WTC11 (cell line): ENCODE measurements at regions not wholly inside any gene's neighbourhood (a gene's known extent, or its start where the extent isn't known, plus 50 kb on each side); places are given as distances from the start of the nearest gene placed in this dataset.

ENCODE experiments used
- ATAC-seq: fragments of 200-7000 bp; cut with Tn5 transposase; 2 replicates; pipeline ENCODE4 v1.10.0; 2021; ENCODE audit warnings: mild to moderate bottlenecking, moderate library complexity
- CTCF ChIA-PET: fragments of 300-600 bp; sonication (Branson Sonifier 250); formaldehyde crosslinking; loops from one replicate; lab custom pipeline; 2021; ENCODE audit warnings: antibody characterized with exemption; lab: Charles Lee
- POLR2A ChIA-PET: fragments of 350-600 bp; sonication (Branson Sonifier 250); formaldehyde crosslinking; loops from one replicate; lab custom pipeline; 2021; ENCODE audit warnings: antibody characterized with exemption; lab: Charles Lee
- DNase-seq: peaks from one replicate; pipeline ENCODE4 v3.0.0; 2021; ENCODE audit warnings: low spot score
- H3K27ac Mint-ChIP-seq: 2 replicates; pipeline ENCODE4 v1.8.0; 2021; ENCODE audit warnings: mixed read lengths
- H3K27me3 Mint-ChIP-seq: 2 replicates; pipeline ENCODE4 v1.8.0; 2021; ENCODE audit warnings: low read depth, mild to moderate bottlenecking, moderate library complexity, mixed read lengths
- H3K36me3 Mint-ChIP-seq: 2 replicates; pipeline ENCODE4 v1.8.0; 2021; ENCODE audit warnings: mixed read lengths
- H3K4me1 Mint-ChIP-seq: 2 replicates; pipeline ENCODE4 v1.8.0; 2022; ENCODE audit warnings: mixed read lengths
- H3K4me3 Mint-ChIP-seq: 2 replicates; pipeline ENCODE4 v1.8.0; 2021; ENCODE audit warnings: mild to moderate bottlenecking, moderate library complexity, mixed read lengths
- H3K9me3 Mint-ChIP-seq: 2 replicates; pipeline ENCODE4 v1.8.0; 2021; ENCODE audit warnings: mixed read lengths
- CREB1 ChIP-seq: sonication (generic); formaldehyde crosslinking; IDR thresholded peaks from 2 replicates; pipeline ENCODE4 v1.8.0; 2023; ENCODE audit warnings: mild to moderate bottlenecking, missing genetic modification reagents
- JAZF1 ChIP-seq: fragments of 250-450 bp; sonication (Bioruptor Pico); IDR thresholded peaks from 2 replicates; pipeline ENCODE4 v1.9.0; 2021; ENCODE audit warnings: moderate library complexity, mild to moderate bottlenecking, inconsistent platforms
- MXD4 ChIP-seq: fragments of 250-450 bp; sonication (Bioruptor Pico); IDR thresholded peaks from 2 replicates; pipeline ENCODE4 v1.8.0; 2021; ENCODE audit warnings: mild to moderate bottlenecking, moderate library complexity, borderline replicate concordance
- MYBL2 ChIP-seq: sonication (generic); formaldehyde crosslinking; IDR thresholded peaks from 2 replicates; pipeline ENCODE4 v1.8.1; 2023; ENCODE audit warnings: mild to moderate bottlenecking, moderate library complexity, missing genetic modification reagents
- NFATC4 ChIP-seq: fragments of 250-450 bp; sonication (Bioruptor Pico); IDR thresholded peaks from 2 replicates; pipeline ENCODE4 v1.9.0; 2021; ENCODE audit warnings: mild to moderate bottlenecking
- NR2C2 ChIP-seq: sonication (generic); formaldehyde crosslinking; IDR thresholded peaks from 2 replicates; pipeline ENCODE4 v1.8.0; 2022; ENCODE audit warnings: mild to moderate bottlenecking, missing genetic modification reagents
- NR3C1 ChIP-seq: sonication (generic); formaldehyde crosslinking; conservative IDR thresholded peaks from 2 replicates; pipeline ENCODE4 v1.8.1; 2023; ENCODE audit warnings: low read depth, mild to moderate bottlenecking, missing genetic modification reagents
- PRRX2 ChIP-seq: fragments of 250-450 bp; sonication (Bioruptor Pico); IDR thresholded peaks from 2 replicates; pipeline ENCODE4 v1.8.0; 2021; ENCODE audit warnings: mild to moderate bottlenecking
- TCF7 ChIP-seq: sonication (generic); formaldehyde crosslinking; IDR thresholded peaks from 2 replicates; pipeline ENCODE4 v1.8.0; 2022; ENCODE audit warnings: mild to moderate bottlenecking, low read depth, missing genetic modification reagents, moderate library complexity
- TEAD1 ChIP-seq: sonication (generic); formaldehyde crosslinking; IDR thresholded peaks from 2 replicates; pipeline ENCODE4 v1.8.0; 2022; ENCODE audit warnings: mild to moderate bottlenecking, missing genetic modification reagents
- TEAD4 ChIP-seq: sonication (generic); formaldehyde crosslinking; IDR thresholded peaks from 2 replicates; pipeline ENCODE4 v1.8.0; 2022; ENCODE audit warnings: mild to moderate bottlenecking, missing genetic modification reagents
- TP53 ChIP-seq: sonication (generic); formaldehyde crosslinking; IDR thresholded peaks from 2 replicates; pipeline ENCODE4 v1.8.1; 2023; ENCODE audit warnings: mild to moderate bottlenecking, missing genetic modification reagents
- ZBTB21 ChIP-seq: sonication (generic); formaldehyde crosslinking; IDR thresholded peaks from 2 replicates; pipeline ENCODE4 v1.8.1; 2023; ENCODE audit warnings: mild to moderate bottlenecking, missing genetic modification reagents, borderline replicate concordance
- TF ChIP-seq, protein P1 (sequence below): sonication (generic); formaldehyde crosslinking; IDR thresholded peaks from 2 replicates; pipeline ENCODE4 v1.8.1; 2023; ENCODE audit warnings: mild to moderate bottlenecking, missing genetic modification reagents
- TF ChIP-seq, protein P2 (sequence below): fragments of 250-450 bp; sonication (Bioruptor Pico); IDR thresholded peaks from 2 replicates; pipeline ENCODE4 v1.9.0; 2021; ENCODE audit warnings: mild to moderate bottlenecking
- TF ChIP-seq, protein P3 (sequence below): sonication (generic); formaldehyde crosslinking; IDR thresholded peaks from 2 replicates; pipeline ENCODE4 v1.8.1; 2022; ENCODE audit warnings: mild to moderate bottlenecking, missing genetic modification reagents, moderate library complexity, borderline replicate concordance
- TF ChIP-seq, protein P4 (sequence below): sonication (generic); formaldehyde crosslinking; conservative IDR thresholded peaks from 2 replicates; pipeline ENCODE4 v1.8.1; 2023; ENCODE audit warnings: mild to moderate bottlenecking, low read depth, missing genetic modification reagents, moderate library complexity
- TF ChIP-seq, protein P5 (sequence below): fragments of 200-600 bp; IDR thresholded peaks from 2 replicates; pipeline ENCODE4 v1.8.0; 2022; ENCODE audit warnings: antibody characterized with exemption
- TF ChIP-seq, protein P6 (sequence below): sonication (generic); formaldehyde crosslinking; IDR thresholded peaks from 2 replicates; pipeline ENCODE4 v1.8.0; 2022; ENCODE audit warnings: mild to moderate bottlenecking, missing genetic modification reagents
- TF ChIP-seq, protein P7 (sequence below): fragments of 250-450 bp; sonication (Bioruptor Pico); IDR thresholded peaks from 2 replicates; pipeline ENCODE4 v2.1.2; 2022; ENCODE audit warnings: mild to moderate bottlenecking, moderate library complexity
- TF ChIP-seq, protein P8 (sequence below): fragments of 250-450 bp; sonication (Bioruptor Pico); IDR thresholded peaks from 2 replicates; pipeline ENCODE4 v1.9.0; 2021; ENCODE audit warnings: mild to moderate bottlenecking

DNA sequence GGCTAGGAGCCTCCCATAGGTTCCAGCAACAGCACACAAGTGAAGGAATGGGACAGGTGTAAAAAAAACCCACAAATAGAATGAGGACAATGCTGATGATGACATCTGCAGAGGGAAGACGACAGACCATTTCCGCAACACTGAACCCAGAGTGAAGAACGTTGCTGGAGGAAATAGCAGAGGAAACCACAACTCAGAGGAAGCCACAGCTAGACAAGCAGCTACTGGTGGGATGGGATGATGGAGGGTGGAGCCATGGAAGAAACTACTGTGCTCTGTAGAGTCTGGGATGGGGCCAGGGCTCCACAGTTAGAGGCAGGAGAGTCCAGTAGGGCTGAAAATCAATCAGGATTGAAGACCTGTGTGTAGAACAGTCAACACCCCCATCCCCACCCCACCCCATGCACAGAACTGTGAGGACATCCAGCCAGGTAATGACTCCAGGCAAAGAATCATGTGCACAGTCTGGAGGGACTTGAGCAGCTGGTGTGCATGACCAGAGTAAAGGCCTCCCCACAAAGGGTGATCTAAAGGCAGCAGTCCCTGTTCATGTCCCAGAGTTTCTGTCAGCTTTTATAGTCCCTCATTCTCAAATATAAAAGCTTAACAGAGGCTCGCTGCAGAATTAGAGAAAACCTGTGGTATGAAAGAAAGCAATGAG, 65.2 kb upstream of the SPIN1 start (continued):
- no peak for TF ChIP-seq NR2C2 (CRISPR knock-in tag)
- TF ChIP-seq TEAD4 (CRISPR knock-in tag): no peak
- TF ChIP-seq, protein P1, sequence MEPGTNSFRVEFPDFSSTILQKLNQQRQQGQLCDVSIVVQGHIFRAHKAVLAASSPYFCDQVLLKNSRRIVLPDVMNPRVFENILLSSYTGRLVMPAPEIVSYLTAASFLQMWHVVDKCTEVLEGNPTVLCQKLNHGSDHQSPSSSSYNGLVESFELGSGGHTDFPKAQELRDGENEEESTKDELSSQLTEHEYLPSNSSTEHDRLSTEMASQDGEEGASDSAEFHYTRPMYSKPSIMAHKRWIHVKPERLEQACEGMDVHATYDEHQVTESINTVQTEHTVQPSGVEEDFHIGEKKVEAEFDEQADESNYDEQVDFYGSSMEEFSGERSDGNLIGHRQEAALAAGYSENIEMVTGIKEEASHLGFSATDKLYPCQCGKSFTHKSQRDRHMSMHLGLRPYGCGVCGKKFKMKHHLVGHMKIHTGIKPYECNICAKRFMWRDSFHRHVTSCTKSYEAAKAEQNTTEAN (CRISPR knock-in tag): no peak
- TF ChIP-seq JAZF1 (CRISPR knock-in tag): no peak
- no peak for TF ChIP-seq MXD4
- TF ChIP-seq NFATC4 (CRISPR knock-in tag): no peak
- no peak for TF ChIP-seq TEAD1 (CRISPR knock-in tag)
- no peak for TF ChIP-seq ZBTB21 (CRISPR knock-in tag)

DNA sequence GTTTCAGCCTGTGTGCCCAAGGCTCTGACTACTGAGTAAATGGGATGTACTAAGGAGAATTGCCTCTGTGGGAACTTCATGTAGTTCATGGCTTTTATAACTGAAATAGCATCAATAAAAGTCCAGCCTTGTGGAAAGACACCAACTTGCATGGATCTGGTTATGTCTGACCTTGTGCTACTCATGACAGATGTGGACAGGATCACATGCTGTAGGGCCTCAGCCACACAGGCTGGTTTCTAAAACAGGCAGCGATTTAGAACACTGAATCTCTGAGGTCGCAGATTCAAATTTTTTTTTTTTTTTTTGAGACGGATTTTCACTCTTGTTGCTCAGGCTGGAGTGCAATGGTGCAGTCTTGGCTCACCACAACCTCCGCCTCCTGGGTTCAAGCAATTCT, 66.5 kb upstream of the SPIN1 start:
- CTCF ChIA-PET: no interaction called here
- POLR2A ChIA-PET: no interaction called here
- no peak for TF ChIP-seq MYBL2
- TF ChIP-seq, protein P2, sequence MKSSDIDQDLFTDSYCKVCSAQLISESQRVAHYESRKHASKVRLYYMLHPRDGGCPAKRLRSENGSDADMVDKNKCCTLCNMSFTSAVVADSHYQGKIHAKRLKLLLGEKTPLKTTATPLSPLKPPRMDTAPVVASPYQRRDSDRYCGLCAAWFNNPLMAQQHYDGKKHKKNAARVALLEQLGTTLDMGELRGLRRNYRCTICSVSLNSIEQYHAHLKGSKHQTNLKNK (CRISPR knock-in tag): no peak
- TF ChIP-seq, protein P3, sequence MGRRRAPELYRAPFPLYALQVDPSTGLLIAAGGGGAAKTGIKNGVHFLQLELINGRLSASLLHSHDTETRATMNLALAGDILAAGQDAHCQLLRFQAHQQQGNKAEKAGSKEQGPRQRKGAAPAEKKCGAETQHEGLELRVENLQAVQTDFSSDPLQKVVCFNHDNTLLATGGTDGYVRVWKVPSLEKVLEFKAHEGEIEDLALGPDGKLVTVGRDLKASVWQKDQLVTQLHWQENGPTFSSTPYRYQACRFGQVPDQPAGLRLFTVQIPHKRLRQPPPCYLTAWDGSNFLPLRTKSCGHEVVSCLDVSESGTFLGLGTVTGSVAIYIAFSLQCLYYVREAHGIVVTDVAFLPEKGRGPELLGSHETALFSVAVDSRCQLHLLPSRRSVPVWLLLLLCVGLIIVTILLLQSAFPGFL (CRISPR knock-in tag): no peak
- no peak for TF ChIP-seq TCF7 (CRISPR knock-in tag)
- TF ChIP-seq, protein P4, sequence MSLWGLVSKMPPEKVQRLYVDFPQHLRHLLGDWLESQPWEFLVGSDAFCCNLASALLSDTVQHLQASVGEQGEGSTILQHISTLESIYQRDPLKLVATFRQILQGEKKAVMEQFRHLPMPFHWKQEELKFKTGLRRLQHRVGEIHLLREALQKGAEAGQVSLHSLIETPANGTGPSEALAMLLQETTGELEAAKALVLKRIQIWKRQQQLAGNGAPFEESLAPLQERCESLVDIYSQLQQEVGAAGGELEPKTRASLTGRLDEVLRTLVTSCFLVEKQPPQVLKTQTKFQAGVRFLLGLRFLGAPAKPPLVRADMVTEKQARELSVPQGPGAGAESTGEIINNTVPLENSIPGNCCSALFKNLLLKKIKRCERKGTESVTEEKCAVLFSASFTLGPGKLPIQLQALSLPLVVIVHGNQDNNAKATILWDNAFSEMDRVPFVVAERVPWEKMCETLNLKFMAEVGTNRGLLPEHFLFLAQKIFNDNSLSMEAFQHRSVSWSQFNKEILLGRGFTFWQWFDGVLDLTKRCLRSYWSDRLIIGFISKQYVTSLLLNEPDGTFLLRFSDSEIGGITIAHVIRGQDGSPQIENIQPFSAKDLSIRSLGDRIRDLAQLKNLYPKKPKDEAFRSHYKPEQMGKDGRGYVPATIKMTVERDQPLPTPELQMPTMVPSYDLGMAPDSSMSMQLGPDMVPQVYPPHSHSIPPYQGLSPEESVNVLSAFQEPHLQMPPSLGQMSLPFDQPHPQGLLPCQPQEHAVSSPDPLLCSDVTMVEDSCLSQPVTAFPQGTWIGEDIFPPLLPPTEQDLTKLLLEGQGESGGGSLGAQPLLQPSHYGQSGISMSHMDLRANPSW (CRISPR knock-in tag): no peak
- TF ChIP-seq CREB1 (CRISPR knock-in tag): no peak
- TF ChIP-seq, protein P5, sequence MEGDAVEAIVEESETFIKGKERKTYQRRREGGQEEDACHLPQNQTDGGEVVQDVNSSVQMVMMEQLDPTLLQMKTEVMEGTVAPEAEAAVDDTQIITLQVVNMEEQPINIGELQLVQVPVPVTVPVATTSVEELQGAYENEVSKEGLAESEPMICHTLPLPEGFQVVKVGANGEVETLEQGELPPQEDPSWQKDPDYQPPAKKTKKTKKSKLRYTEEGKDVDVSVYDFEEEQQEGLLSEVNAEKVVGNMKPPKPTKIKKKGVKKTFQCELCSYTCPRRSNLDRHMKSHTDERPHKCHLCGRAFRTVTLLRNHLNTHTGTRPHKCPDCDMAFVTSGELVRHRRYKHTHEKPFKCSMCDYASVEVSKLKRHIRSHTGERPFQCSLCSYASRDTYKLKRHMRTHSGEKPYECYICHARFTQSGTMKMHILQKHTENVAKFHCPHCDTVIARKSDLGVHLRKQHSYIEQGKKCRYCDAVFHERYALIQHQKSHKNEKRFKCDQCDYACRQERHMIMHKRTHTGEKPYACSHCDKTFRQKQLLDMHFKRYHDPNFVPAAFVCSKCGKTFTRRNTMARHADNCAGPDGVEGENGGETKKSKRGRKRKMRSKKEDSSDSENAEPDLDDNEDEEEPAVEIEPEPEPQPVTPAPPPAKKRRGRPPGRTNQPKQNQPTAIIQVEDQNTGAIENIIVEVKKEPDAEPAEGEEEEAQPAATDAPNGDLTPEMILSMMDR: no peak
- TF ChIP-seq, protein P1 (CRISPR knock-in tag): no peak
- TF ChIP-seq, protein P6, sequence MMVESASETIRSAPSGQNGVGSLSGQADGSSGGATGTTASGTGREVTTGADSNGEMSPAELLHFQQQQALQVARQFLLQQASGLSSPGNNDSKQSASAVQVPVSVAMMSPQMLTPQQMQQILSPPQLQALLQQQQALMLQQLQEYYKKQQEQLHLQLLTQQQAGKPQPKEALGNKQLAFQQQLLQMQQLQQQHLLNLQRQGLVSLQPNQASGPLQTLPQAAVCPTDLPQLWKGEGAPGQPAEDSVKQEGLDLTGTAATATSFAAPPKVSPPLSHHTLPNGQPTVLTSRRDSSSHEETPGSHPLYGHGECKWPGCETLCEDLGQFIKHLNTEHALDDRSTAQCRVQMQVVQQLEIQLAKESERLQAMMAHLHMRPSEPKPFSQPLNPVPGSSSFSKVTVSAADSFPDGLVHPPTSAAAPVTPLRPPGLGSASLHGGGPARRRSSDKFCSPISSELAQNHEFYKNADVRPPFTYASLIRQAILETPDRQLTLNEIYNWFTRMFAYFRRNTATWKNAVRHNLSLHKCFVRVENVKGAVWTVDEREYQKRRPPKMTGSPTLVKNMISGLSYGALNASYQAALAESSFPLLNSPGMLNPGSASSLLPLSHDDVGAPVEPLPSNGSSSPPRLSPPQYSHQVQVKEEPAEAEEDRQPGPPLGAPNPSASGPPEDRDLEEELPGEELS (CRISPR knock-in tag): no peak
- TF ChIP-seq NR3C1 (CRISPR knock-in tag): no peak
- TF ChIP-seq PRRX2 (CRISPR knock-in tag): no peak
- TF ChIP-seq, protein P7, sequence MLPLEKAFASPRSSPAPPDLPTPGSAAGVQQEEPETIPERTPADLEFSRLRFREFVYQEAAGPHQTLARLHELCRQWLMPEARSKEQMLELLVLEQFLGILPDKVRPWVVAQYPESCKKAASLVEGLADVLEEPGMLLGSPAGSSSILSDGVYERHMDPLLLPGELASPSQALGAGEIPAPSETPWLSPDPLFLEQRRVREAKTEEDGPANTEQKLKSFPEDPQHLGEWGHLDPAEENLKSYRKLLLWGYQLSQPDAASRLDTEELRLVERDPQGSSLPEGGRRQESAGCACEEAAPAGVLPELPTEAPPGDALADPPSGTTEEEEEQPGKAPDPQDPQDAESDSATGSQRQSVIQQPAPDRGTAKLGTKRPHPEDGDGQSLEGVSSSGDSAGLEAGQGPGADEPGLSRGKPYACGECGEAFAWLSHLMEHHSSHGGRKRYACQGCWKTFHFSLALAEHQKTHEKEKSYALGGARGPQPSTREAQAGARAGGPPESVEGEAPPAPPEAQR (CRISPR knock-in tag): no peak
- TF ChIP-seq, protein P8, sequence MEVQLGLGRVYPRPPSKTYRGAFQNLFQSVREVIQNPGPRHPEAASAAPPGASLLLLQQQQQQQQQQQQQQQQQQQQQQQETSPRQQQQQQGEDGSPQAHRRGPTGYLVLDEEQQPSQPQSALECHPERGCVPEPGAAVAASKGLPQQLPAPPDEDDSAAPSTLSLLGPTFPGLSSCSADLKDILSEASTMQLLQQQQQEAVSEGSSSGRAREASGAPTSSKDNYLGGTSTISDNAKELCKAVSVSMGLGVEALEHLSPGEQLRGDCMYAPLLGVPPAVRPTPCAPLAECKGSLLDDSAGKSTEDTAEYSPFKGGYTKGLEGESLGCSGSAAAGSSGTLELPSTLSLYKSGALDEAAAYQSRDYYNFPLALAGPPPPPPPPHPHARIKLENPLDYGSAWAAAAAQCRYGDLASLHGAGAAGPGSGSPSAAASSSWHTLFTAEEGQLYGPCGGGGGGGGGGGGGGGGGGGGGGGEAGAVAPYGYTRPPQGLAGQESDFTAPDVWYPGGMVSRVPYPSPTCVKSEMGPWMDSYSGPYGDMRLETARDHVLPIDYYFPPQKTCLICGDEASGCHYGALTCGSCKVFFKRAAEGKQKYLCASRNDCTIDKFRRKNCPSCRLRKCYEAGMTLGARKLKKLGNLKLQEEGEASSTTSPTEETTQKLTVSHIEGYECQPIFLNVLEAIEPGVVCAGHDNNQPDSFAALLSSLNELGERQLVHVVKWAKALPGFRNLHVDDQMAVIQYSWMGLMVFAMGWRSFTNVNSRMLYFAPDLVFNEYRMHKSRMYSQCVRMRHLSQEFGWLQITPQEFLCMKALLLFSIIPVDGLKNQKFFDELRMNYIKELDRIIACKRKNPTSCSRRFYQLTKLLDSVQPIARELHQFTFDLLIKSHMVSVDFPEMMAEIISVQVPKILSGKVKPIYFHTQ (CRISPR knock-in tag): no peak
- TF ChIP-seq TP53 (CRISPR knock-in tag): no peak

More for the DNA sequence above, 66.5 kb upstream of the SPIN1 start:
- no peaks in the 10 kb centered on the region for H3K27me3 Mint-ChIP-seq
- H3K36me3 Mint-ChIP-seq: no peaks in the 10 kb centered on the region
- DNase-seq (no peak), ATAC-seq (no peak)
- no peak overlapping the region for H3K4me3 Mint-ChIP-seq
- peaks cover 9% of the 10 kb centered on the region; the same call in 1 of the 2 replicates for H3K4me1 Mint-ChIP-seq
- H3K27ac Mint-ChIP-seq: no peak overlapping the region
- no peaks in the 10 kb centered on the region for H3K9me3 Mint-ChIP-seq
